ENCODE measurements at regions not wholly inside any gene's neighbourhood (a gene's known extent, or its start where the extent isn't known, plus 50 kb on each side); places are given as distances from the start of the nearest gene placed in this dataset.

DNA sequence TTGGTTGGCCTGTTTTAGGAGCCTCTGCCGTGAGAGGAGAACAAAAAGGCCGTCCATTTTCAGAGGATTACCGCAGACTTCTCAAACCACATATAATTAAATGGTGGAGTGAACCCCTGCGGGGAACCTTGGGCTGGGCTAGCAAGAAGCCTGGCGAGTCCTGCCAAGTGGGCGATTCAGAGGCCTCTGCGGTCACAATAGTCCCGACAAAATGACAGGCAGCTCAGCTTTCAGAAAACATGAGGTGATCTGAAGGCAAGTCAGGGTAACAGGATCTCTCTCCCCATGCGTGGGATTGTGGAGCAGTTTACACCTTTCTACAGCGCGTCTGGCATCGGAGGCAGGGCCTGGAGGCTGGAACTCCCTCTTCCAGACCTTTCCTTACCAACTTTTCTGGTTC lies 134.8 kb downstream of the ASB7 start:
- no peak for DNase-seq

DNA sequence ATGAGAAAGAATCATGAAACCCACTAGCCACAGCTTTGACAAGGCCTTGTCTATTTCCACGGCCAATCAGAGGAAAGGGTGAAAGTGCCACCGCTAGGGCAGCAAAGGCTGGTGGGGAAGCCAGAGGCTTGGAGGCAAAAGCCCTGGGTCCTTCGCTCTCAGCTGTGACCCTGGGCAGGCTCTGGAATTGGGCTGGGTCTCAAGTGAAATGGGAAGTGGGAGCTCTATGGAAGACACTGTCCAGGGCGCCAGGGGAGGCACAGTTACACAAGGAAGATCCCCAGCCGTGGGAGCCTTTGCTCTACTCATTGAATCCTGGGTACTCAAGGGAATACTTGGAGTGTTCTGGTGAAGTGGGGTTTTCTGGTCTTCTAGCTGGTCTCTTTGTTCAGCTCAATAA lies 136.2 kb downstream of the ASB7 start:
- no peak for DNase-seq

DNA sequence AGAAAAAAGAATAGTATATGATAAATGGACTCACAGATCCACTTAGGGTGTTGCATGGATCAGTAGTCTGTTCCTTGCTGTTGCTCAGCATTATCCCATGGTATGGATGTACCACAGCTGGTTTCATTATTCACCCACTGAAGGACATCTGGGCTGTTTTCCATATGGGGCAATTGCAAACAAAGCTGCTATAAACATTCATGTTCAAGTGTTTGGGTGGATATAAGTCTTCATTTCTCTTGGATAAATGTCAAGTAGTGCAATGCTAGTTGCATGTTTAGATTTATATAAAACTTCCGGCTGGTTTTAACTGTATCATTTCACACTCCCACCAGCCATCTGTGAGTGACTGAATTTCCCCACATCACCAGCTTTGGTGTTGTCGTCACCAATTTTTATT lies 137.7 kb downstream of the ASB7 start:
- no peak for DNase-seq

GRCh38 chr15:100751585-100751984 lies 128.0 kb upstream of the ALDH1A3 start:
- no peak for DNase-seq

DNA sequence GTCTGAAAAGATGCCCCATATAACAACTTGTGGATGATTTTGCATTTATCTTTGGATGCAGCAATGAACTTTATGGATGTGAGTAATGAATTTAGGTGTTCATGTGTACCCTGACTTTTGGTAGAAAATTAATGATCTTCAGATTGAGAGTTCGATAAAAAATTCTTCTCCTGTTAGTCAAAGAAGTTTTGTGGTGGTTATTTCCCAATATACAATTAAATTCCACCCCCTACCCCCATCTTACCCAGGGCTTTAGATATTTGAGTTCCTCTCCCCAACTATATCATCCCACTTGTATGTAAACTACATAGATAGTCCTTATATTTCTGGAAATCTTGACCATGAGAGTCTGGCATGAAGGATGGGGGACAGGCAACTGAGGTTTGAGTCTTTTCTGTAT lies 126.1 kb upstream of the ALDH1A3 start:
- no peak for DNase-seq

DNA sequence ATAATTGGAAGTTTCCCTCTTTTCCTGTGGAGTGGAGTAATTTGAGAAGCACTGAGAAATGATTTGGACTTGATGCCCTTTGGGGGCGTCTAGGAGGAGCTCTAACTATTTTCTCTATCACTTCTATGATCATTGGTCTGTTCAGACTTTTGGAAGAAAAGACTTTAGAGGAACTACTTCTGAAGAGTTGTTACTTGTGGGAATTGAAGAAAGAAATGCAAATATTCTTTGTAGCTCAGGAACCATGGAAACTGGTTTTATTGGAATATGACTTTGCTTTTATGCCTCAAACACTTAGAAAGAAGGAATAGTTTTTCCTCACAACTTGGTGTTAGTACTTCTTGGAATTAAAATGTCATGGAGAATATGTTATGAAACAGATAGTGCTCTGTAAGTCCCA lies 122.0 kb upstream of the ALDH1A3 start:
- DNase-seq = no peak

DNA sequence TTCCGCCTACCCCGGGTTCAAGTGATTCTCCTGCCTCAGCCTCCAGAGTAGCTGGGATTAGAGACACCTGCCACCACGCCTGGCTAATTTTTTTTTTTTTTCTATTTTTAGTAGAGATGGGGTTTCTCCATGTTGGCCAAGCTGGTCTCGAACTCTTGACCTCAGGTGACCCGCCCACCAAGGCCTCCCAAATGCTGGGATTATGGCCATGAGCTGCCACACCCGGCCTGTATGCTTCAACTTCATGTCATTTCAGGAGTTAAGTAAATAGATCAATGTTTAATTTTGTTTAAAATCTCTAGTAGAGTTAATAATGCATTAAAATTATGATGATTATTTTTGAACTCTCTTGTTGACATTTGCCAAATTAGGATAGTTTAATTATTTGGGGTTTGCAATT lies 121.1 kb upstream of the ALDH1A3 start:
- DNase-seq = no peak

- no peak for DNase-seq
Measured at GRCh38 chr15:100759106-100759505, 120.5 kb upstream of the ALDH1A3 start.

- no peak for DNase-seq
Measured at GRCh38 chr15:100759698-100760356, 119.8 kb upstream of the ALDH1A3 start.

DNA sequence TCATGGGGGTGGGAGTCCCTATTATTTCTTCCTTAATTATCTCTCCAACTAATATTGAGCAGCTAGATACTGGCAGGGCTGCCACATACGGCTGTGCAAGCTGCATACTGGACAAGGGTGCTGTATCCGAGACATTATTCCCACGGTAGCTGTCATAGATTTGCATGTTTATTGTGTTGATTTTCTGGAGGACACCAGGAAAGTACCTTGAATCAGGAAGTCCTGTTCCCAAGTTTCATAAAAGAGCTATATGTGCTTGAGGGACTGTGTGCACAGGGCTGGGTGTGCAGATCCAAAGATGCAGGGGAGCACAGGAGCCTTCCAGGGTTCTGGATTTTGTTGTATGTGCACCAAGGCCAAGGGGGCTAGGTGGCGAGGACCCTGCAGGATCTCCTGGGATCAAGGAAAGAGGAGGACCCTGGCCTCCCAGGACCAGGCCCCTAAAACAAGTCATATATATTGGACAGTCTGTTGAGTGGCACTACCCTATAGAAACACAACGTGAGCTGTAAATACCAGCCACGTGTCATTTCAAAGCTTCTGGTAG lies 119.2 kb upstream of the ALDH1A3 start:
- DNase-seq = no peak

GRCh38 chr15:100761290-100761935 lies 118.2 kb upstream of the ALDH1A3 start:
- no peak for DNase-seq

GRCh38 chr15:100762289-100762688 lies 117.3 kb upstream of the ALDH1A3 start:
- no peak for DNase-seq

GRCh38 chr15:100762913-100763834 lies 116.5 kb upstream of the ALDH1A3 start:
- DNase-seq = no peak

DNA sequence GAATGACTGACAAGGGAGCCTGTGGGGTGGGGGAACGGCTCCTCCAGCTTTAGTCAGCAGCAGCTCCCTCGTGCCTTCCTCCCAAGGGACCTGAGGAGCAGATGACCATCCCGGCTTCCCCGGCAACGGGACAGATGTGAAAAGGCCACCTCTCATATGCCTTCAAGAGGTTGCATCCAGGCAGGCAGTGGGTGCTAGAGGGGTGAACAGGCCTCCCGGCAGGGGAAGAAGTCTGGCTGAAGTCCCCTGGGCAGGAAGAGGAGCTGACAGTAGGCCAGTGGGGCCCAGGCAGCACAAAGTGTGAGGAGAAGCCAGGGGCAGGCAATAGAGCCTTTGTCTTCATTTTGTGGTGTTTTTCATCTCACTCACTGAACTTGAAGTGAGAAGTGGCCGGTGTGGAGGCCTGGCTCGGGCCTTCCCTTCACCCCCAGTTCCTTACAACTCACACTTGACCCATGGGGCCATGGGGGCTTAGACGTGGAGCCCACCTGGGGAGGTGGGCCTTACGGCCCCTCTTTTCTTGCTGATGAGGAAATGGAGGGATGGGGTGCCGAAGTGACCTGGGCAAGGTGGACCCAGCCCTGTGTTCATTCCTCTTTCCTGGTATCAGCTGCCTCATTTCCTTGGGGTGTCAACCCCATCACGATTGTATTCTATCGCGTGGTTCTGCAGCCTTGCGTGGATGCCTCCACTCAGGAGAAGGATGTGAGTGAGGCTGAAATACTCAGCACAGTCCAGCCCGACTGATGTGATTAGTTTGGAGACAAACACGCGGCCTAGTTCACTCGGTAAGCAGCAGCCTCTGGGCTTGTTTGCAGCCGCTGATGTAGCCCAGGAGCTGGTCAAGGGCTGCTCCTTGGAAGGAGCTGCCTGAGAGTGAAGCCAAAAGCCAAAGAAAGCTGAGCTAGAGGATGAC lies 115.5 kb upstream of the ALDH1A3 start:
- DNase-seq = no peak

GRCh38 chr15:100764778-100765466 lies 114.7 kb upstream of the ALDH1A3 start:
- peak; percentile 9 for DNase-seq

- no peak for DNase-seq
Measured at GRCh38 chr15:100765467-100766241, 114.0 kb upstream of the ALDH1A3 start.

DNA sequence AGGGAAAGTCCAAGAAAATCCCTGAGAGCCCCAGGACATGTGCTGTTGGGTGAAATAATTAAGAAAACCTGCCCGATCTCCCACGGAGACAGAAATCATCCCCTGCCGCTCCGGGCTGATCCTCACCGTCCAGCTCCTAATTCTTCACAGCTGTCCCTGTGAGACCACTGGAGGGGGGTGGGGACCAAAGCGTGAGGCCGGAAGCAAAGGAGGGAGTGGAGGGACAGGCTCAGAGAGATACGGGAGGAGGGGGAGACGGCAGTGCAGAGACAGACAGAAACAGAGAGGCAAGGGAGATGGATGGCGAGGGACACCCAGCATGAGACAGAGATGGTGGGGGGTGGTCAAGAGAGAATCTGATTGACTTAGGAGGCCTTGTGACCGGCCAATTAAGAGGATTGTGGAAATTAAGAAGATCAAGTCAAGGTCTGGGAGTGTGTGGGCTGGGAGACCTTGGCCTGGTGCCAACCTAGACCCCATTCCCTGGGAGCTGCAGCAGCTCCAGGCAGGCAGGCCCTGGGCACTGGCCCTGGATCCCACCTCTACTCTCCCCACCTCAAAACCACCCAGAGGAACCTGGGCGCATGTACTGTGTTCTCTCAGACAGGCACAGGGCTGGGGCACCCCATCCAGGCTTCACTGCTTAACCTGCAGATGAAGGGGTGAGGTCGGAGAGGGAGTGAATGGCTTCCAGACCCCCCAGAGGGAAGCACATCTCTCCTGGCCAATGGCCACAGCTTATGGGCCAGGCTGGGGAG lies 113.2 kb upstream of the ALDH1A3 start:
- no peak for DNase-seq

DNA sequence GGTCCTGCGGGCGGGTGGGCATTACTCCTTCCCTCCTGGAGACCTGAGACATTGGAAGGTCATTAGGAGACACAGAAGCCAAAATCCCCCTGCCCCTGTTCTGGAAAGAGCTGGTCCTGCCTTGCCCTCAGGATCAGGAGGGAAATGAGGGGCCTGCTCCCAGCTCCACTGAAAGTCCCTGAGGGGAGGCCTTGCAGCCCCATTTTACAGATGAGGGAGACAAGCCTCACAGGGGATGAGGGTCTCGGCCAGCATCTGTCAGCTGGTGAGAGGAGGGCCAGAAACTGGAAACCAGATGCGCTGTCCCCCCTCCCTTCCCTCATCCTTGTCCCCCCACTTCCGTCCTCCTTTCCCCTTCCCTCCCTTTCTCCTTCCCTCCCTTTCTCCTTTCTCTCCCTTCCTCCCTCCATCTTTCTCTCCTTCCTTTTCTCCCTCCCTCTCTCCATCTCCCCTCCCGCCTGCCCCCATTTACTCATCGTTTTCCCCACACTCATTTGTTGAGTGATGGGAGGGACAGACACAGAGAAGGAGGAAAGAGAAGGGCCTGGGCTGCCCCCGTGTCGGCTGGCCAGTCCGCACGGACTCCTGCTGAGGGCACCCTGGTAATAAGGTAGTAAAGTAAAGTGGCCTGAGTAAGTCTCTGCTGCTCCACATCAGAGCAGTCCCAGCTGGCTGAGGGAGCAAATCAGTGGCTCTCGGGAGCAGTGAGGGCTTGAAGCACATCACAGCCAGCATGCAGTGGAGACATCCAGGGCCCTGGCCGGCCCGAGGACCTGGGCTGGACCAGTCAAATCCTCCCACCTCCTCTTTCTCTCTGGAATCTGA lies 112.4 kb upstream of the ALDH1A3 start:
- no peak for DNase-seq

DNA sequence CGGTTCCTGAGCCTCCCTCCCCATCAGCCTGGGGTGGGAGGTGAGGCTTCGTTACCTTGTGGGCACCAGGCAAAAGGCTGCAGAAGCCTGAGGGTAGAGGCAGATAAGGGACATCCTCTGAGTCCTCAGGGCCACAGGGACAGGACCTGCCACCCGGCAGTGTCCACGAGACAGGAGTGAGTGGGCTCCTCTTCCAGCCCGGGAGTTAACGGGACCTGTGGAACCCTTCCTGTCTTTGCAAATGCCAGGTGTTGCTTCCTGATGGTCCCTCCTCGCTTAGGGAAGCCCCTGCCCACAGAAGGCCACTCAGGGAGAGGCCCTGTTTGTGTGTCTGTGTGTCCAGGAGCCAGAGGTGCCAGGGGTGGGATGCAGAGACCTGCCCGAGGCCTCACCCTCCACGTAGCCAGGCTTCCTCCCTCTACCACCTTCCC lies 111.1 kb upstream of the ALDH1A3 start:
- no peak for DNase-seq

Data from NCI-H2227 treated with DMSO at 0.1 percent for 48 hours (cell line).